ENCODE measurements at regions not wholly inside any gene's neighbourhood (a gene's known extent, or its start where the extent isn't known, plus 50 kb on each side); places are given as distances from the start of the nearest gene placed in this dataset.

DNA sequence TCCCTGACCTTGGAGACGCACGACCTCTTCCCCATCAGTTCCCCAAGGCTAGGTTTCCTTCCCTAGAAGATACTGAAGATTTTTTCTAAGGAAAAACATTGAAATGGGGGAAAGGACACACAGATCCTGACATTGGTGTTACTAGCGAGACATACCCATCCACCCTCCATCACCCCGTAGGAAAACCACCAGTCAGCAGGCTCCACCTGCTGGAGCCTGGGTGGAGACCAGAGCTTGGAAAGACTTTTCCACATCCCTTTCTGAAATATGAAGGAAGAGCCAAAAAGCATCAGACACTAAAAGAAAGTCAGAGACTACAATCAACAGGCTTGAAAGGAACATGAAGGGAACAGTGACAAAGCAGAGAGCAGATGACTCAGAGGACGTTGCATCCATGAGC is 638.0 kb downstream of the IRX1 start:
- TF ChIP-seq, protein P1, sequence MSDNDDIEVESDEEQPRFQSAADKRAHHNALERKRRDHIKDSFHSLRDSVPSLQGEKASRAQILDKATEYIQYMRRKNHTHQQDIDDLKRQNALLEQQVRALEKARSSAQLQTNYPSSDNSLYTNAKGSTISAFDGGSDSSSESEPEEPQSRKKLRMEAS (IDR thresholded peaks at IDR 0.05): no peak
- TF ChIP-seq EP300 (IDR thresholded peaks at IDR 0.05; ENCODE audit: borderline replicate concordance) (no peak), RAD21 (IDR thresholded peaks at IDR 0.05; ENCODE audit: low read depth) (no peak), TAF1 (IDR thresholded peaks at IDR 0.05; ENCODE audit: low read depth) (no peak), YY1 (IDR thresholded peaks at IDR 0.05; ENCODE audit: low read depth) (no peak), CEBPB (IDR thresholded peaks at IDR 0.05) (no peak), NFIC (IDR thresholded peaks at IDR 0.05) (no peak), EGR1 (IDR thresholded peaks at IDR 0.05) (no peak), TEAD4 (IDR thresholded peaks at IDR 0.05) (no peak)
- TF ChIP-seq, protein P2, sequence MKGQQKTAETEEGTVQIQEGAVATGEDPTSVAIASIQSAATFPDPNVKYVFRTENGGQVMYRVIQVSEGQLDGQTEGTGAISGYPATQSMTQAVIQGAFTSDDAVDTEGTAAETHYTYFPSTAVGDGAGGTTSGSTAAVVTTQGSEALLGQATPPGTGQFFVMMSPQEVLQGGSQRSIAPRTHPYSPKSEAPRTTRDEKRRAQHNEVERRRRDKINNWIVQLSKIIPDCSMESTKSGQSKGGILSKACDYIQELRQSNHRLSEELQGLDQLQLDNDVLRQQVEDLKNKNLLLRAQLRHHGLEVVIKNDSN (IDR thresholded peaks at IDR 0.05): no peak
- TF ChIP-seq, protein P3, sequence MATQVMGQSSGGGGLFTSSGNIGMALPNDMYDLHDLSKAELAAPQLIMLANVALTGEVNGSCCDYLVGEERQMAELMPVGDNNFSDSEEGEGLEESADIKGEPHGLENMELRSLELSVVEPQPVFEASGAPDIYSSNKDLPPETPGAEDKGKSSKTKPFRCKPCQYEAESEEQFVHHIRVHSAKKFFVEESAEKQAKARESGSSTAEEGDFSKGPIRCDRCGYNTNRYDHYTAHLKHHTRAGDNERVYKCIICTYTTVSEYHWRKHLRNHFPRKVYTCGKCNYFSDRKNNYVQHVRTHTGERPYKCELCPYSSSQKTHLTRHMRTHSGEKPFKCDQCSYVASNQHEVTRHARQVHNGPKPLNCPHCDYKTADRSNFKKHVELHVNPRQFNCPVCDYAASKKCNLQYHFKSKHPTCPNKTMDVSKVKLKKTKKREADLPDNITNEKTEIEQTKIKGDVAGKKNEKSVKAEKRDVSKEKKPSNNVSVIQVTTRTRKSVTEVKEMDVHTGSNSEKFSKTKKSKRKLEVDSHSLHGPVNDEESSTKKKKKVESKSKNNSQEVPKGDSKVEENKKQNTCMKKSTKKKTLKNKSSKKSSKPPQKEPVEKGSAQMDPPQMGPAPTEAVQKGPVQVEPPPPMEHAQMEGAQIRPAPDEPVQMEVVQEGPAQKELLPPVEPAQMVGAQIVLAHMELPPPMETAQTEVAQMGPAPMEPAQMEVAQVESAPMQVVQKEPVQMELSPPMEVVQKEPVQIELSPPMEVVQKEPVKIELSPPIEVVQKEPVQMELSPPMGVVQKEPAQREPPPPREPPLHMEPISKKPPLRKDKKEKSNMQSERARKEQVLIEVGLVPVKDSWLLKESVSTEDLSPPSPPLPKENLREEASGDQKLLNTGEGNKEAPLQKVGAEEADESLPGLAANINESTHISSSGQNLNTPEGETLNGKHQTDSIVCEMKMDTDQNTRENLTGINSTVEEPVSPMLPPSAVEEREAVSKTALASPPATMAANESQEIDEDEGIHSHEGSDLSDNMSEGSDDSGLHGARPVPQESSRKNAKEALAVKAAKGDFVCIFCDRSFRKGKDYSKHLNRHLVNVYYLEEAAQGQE (IDR thresholded peaks at IDR 0.05; ENCODE audit: low read depth): no peak

Data from Ishikawa (cell line).